ENCODE measurements at regions not wholly inside any gene's neighbourhood (a gene's known extent, or its start where the extent isn't known, plus 50 kb on each side); places are given as distances from the start of the nearest gene placed in this dataset.

DNA sequence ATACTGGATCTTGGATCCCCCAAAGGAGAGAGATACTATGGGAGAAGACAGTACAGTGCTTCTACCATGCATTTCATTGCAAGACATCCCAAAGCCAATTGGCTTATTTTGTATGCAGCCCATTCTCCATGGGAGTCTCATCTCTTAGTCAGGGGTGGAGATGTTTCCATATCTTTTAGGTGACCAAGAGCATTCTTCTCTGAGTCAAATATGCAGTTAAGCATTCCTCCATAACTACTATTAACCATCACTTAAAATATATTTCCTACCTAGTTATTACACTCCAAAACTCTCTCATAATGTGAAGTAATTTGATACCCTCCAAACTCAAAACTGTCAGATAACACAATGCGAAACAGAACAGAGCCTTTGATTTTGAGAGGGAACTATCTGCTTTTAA, 542.6 kb downstream of the HDGFL1 start:
- CTCF ChIA-PET = no interaction called here
- no peak overlapping the region for H3K27ac Mint-ChIP-seq
- H3K4me1 Mint-ChIP-seq = no peaks in the 10 kb centered on the region
- H3K36me3 Mint-ChIP-seq = no peaks in the 10 kb centered on the region
- H3K9me3 Mint-ChIP-seq (ENCODE audit: low read depth) = peaks cover 5% of the 10 kb centered on the region
- no peaks in the 10 kb centered on the region for H3K27me3 Mint-ChIP-seq
- no peak overlapping the region for H3K4me3 Mint-ChIP-seq
- DNase-seq = no peak
- ATAC-seq = no peak

GRCh38 chr6:23114812-23115504, 545.6 kb downstream of the HDGFL1 start:
- Mint-ChIP-seq H3K4me1 (no peaks in the 10 kb centered on the region), H3K4me3 (no peak overlapping the region)

DNA sequence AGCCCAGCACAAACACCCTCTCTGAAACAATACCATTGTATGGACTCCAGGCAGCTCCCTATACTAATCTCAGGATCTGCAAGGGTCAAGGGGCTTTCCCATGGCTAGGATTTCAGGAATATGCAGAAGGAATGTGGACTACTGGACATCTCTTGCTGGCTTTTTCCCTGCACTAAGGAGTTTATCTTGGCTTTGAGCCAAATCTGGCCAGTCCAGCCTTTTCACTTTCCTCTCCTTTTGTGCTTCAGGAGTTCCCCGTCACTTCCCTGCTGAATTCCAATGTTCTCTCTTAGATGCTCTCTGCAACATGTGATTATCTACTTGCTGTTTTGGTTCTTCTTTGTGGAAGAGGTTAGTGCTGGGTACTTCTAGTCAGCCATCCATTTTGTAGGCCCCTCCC, 568.2 kb downstream of the HDGFL1 start:
- DNase-seq = no peak
- Mint-ChIP-seq H3K27ac (no peak overlapping the region), H3K4me3 (no peak overlapping the region), H3K27me3 (no peaks in the 10 kb centered on the region), H3K36me3 (no peaks in the 10 kb centered on the region), H3K9me3 (ENCODE audit: low read depth) (peaks cover 5% of the 10 kb centered on the region), H3K4me1 (no peaks in the 10 kb centered on the region)
- no peak for ATAC-seq
- CTCF ChIA-PET = no interaction called here

More at GRCh38 chr6:23114812-23115504, 545.6 kb downstream of the HDGFL1 start:
- H3K9me3 Mint-ChIP-seq (ENCODE audit: low read depth) = peaks cover 5% of the 10 kb centered on the region
- no peak overlapping the region for H3K27ac Mint-ChIP-seq
- CTCF ChIA-PET = no interaction called here
- H3K27me3 Mint-ChIP-seq = no peaks in the 10 kb centered on the region
- no peaks in the 10 kb centered on the region for H3K36me3 Mint-ChIP-seq
- no peak for ATAC-seq
- DNase-seq = no peak

- no peak overlapping the region for H3K27ac Mint-ChIP-seq
- no peak for DNase-seq
- H3K36me3 Mint-ChIP-seq = no peaks in the 10 kb centered on the region
- CTCF ChIA-PET = no interaction called here
- no peaks in the 10 kb centered on the region for H3K4me1 Mint-ChIP-seq
- H3K9me3 Mint-ChIP-seq (ENCODE audit: low read depth) = peaks cover 8% of the 10 kb centered on the region
- no peak for ATAC-seq
- H3K27me3 Mint-ChIP-seq = no peaks in the 10 kb centered on the region
- H3K4me3 Mint-ChIP-seq = no peak overlapping the region
Measured at GRCh38 chr6:23140871-23141270, 571.5 kb downstream of the HDGFL1 start.

DNA sequence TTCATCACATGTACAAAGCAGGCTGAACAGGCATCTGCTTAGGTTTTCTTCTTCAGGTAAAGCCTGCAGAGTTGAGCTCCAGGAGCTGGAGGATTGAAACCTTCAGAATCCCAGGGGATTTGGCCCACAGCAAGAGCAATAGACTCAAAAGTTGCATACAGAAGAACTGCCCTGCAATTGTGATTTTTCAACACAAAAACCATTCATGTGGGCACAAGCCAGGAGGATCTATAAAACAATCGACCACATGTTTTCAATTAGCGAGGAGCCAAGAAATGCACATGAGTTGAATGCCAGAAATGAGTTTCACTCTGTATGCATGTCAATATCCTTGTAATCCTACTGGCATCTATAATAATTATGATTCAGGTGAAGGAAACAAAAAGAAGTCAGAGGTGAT, 576.4 kb downstream of the HDGFL1 start:
- no peaks in the 10 kb centered on the region for H3K36me3 Mint-ChIP-seq

DNA sequence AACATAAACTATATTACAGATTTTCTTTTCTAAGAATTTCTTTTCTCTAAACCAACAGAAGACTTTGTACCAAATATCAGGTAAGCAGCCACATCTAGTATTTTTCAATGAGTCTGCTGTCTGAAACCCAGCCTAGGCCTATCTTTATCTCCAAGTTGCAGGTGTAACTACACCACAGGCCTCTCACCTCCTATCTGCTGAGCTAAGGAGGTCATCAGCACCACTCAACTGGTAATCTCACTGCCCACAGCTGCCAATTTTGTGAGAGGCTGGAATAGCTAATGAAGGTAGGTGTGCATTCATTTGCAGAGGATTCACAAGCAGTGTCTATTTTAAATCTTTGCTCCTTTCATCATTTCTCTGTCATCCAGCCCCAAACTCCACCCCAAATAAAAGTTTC, 584.8 kb downstream of the HDGFL1 start:
- Mint-ChIP-seq H3K4me3 (no peak overlapping the region), H3K36me3 (no peaks in the 10 kb centered on the region), H3K27ac (no peak overlapping the region), H3K4me1 (no peaks in the 10 kb centered on the region), H3K27me3 (no peaks in the 10 kb centered on the region), H3K9me3 (ENCODE audit: low read depth) (peaks cover 9% of the 10 kb centered on the region)
- ATAC-seq (no peak), DNase-seq (no peak)
- CTCF ChIA-PET = no interaction called here

More for the DNA sequence above, 576.4 kb downstream of the HDGFL1 start:
- Mint-ChIP-seq H3K4me1 (no peaks in the 10 kb centered on the region), H3K27ac (no peak overlapping the region), H3K4me3 (no peak overlapping the region), H3K27me3 (no peaks in the 10 kb centered on the region), H3K9me3 (ENCODE audit: low read depth) (peaks cover 3% of the 10 kb centered on the region)
- ATAC-seq = no peak
- DNase-seq = no peak
- CTCF ChIA-PET = no interaction called here

DNA sequence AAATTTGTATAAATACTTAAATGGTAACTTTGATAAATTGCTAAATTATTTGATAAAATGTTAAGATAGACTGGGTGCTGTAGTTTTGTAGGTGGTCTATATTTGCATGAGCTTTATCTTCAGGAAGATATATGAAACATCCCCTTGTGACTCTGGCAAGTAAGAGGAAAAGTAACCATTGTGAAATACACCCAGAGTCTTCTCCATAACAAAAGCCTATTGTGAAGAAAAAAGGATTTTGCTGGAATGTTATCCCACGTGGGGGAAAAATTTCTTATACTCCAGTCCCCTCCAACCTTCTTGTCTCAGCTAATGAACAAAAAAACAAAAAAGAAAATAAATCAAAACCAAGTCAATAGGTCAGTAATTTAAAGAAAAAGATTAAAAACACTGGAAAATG, 600.7 kb downstream of the HDGFL1 start:
- H3K27me3 Mint-ChIP-seq = no peaks in the 10 kb centered on the region
- ATAC-seq = no peak
- DNase-seq = no peak
- no peak overlapping the region for H3K4me3 Mint-ChIP-seq
- CTCF ChIA-PET = no interaction called here
- H3K36me3 Mint-ChIP-seq = no peaks in the 10 kb centered on the region
- H3K4me1 Mint-ChIP-seq = no peaks in the 10 kb centered on the region
- peaks cover 5% of the 10 kb centered on the region for H3K9me3 Mint-ChIP-seq (ENCODE audit: low read depth)
- no peak overlapping the region for H3K27ac Mint-ChIP-seq

GRCh38 chr6:23173234-23173633, 603.9 kb downstream of the HDGFL1 start:
- Mint-ChIP-seq H3K4me3 (no peak overlapping the region), H3K9me3 (ENCODE audit: low read depth) (peaks cover 3% of the 10 kb centered on the region), H3K27me3 (no peaks in the 10 kb centered on the region), H3K4me1 (no peaks in the 10 kb centered on the region), H3K36me3 (no peaks in the 10 kb centered on the region), H3K27ac (no peak overlapping the region)
- DNase-seq (no peak), ATAC-seq (no peak)
- CTCF ChIA-PET = no interaction called here

GRCh38 chr6:23174781-23175361, 605.5 kb downstream of the HDGFL1 start:
- H3K4me1 Mint-ChIP-seq = no peaks in the 10 kb centered on the region
- no peak overlapping the region for H3K27ac Mint-ChIP-seq
- no peak for DNase-seq
- no peak for ATAC-seq
- H3K9me3 Mint-ChIP-seq (ENCODE audit: low read depth) = peaks cover 3% of the 10 kb centered on the region
- no peak overlapping the region for H3K4me3 Mint-ChIP-seq
- no peaks in the 10 kb centered on the region for H3K27me3 Mint-ChIP-seq
- no peaks in the 10 kb centered on the region for H3K36me3 Mint-ChIP-seq
- CTCF ChIA-PET = no interaction called here

GRCh38 chr6:23175391-23175790, 606.0 kb downstream of the HDGFL1 start:
- Mint-ChIP-seq H3K27me3 (no peaks in the 10 kb centered on the region), H3K9me3 (ENCODE audit: low read depth) (peaks cover 3% of the 10 kb centered on the region), H3K36me3 (no peaks in the 10 kb centered on the region), H3K27ac (no peak overlapping the region), H3K4me1 (no peaks in the 10 kb centered on the region), H3K4me3 (no peak overlapping the region)
- DNase-seq (no peak), ATAC-seq (no peak)
- CTCF ChIA-PET = no interaction called here

- ATAC-seq (no peak), DNase-seq (no peak)
- no peaks in the 10 kb centered on the region for H3K36me3 Mint-ChIP-seq
- no peaks in the 10 kb centered on the region for H3K4me1 Mint-ChIP-seq
- CTCF ChIA-PET = interaction anchor here (0.6 kb wide), 1 partner anchor 173 kb away, joined by 3 read pairs; no protein-coding TSS in a partner anchor
- H3K9me3 Mint-ChIP-seq (ENCODE audit: low read depth) = no peaks in the 10 kb centered on the region
- no peaks in the 10 kb centered on the region for H3K27me3 Mint-ChIP-seq
- H3K4me3 Mint-ChIP-seq = no peak overlapping the region
- H3K27ac Mint-ChIP-seq = no peak overlapping the region
Measured at GRCh38 chr6:23176471-23176870, 607.1 kb downstream of the HDGFL1 start.

- Mint-ChIP-seq H3K27me3 (no peaks in the 10 kb centered on the region), H3K4me1 (no peaks in the 10 kb centered on the region), H3K9me3 (ENCODE audit: low read depth) (no peaks in the 10 kb centered on the region), H3K27ac (no peak overlapping the region), H3K4me3 (no peak overlapping the region), H3K36me3 (no peaks in the 10 kb centered on the region)
- ATAC-seq = no peak
- DNase-seq = no peak
- CTCF ChIA-PET = no interaction called here
Measured at GRCh38 chr6:23176883-23177282, 607.5 kb downstream of the HDGFL1 start.

DNA sequence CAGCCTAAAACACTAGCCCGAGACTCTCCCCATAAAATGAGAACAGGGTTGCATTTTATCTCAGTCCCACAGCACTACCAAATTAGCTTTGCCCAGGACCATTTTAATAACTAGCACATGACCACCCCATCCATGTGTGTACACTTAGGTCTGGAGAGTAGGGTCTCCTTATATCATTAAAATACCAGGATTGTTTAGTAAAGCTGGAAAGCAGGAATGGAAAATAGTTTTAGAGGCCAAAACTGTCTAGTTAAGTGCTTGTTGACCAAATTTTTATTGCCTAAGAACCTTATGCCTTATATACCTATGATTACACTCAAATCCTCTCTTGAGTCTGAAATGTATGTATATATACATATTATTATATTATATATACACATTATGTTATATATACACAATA, 608.4 kb downstream of the HDGFL1 start:
- Mint-ChIP-seq H3K27me3 (no peaks in the 10 kb centered on the region), H3K36me3 (no peaks in the 10 kb centered on the region), H3K4me3 (no peak overlapping the region), H3K9me3 (ENCODE audit: low read depth) (no peaks in the 10 kb centered on the region), H3K4me1 (no peaks in the 10 kb centered on the region), H3K27ac (no peak overlapping the region)
- ATAC-seq = no peak
- CTCF ChIA-PET = interaction anchor here (1.1 kb wide), 1 partner anchor 193 kb away, joined by 3 read pairs; no protein-coding TSS in a partner anchor
- DNase-seq = no peak

GRCh38 chr6:23179994-23180393, 610.6 kb downstream of the HDGFL1 start:
- Mint-ChIP-seq H3K27ac (no peak overlapping the region), H3K9me3 (ENCODE audit: low read depth) (no peaks in the 10 kb centered on the region), H3K4me1 (no peaks in the 10 kb centered on the region), H3K36me3 (no peaks in the 10 kb centered on the region), H3K27me3 (no peaks in the 10 kb centered on the region), H3K4me3 (no peak overlapping the region)
- no peak for ATAC-seq
- CTCF ChIA-PET = no interaction called here
- no peak for DNase-seq

Data from activated CD8-positive, alpha-beta memory T cell treated with anti-CD3 and anti-CD28 coated beads, Interleukin-2, amount 10 ng/mL, durations not matched to agents 7 days and 5 days (primary cell).